GM06990 (cell line): ENCODE measurements at regions not wholly inside any gene's neighbourhood (a gene's known extent, or its start where the extent isn't known, plus 50 kb on each side); places are given as distances from the start of the nearest gene placed in this dataset.
"Not testable (repeated sequence)": the region's sequence is repeated elsewhere in the genome, so short reads cannot be mapped to it uniquely, and the experiment has no call there.

Experiments used
- DNase-seq: peaks from one replicate; pipeline ENCODE4 v3.0.0-alpha.2; 2011; ENCODE audit not compliant: insufficient read length; ENCODE audit errors: extremely low read depth
- H3K27me3 ChIP-seq: replicated peaks from 2 replicates; pipeline ENCODE4 v1.6.0; 2011; ENCODE audit warnings: low read length; ENCODE audit not compliant: control insufficient read depth, insufficient read depth
- H3K36me3 ChIP-seq: 2 replicates; pipeline ENCODE4 v1.5.1; 2011; ENCODE audit warnings: low read length; ENCODE audit not compliant: control insufficient read depth, insufficient read depth
- H3K4me3 ChIP-seq: replicated peaks from 2 replicates; pipeline ENCODE4 v1.5.1; 2011; ENCODE audit warnings: low read depth, mild to moderate bottlenecking, control low read depth, low read length
- TF ChIP-seq, protein P1 (sequence below): IDR thresholded peaks from 2 replicates; pipeline ENCODE4 v1.5.1; 2011; ENCODE audit warnings: low read length, control low read depth, mild to moderate bottlenecking, inconsistent platforms; ENCODE audit not compliant: insufficient read depth, poor library complexity, severe bottlenecking

DNA sequence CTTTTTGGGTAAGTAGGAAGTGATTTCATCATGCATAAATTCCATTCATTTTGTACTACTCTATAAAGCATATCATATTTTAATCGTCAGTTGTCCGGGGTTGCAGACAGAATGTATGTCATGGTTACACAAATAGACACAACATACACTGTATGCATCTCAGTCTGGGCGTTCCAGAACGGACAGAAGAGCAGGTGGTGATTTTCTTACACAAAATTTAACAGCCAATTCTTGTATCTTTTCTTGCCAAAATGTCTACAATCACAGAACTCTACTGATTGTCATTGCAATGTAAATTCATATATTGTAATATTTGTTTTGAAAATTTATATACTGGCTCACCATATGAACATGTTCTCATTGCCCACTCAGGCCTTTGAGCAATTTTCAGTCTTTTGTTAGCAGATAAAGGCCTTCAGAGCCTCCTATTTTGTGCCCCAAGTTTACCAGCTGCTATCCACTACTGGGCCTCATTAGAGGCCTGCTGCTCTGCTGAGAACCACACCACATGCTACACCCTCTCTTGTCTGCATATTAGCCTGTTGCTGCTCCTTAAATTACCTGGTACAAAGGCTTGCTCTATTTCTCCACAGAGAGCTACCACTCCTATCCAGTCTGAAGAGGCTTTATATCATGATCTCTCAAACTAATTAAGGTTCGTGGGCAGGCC, 61.5 kb downstream of the PRDM13 start:
- DNase-seq, result no peak

DNA sequence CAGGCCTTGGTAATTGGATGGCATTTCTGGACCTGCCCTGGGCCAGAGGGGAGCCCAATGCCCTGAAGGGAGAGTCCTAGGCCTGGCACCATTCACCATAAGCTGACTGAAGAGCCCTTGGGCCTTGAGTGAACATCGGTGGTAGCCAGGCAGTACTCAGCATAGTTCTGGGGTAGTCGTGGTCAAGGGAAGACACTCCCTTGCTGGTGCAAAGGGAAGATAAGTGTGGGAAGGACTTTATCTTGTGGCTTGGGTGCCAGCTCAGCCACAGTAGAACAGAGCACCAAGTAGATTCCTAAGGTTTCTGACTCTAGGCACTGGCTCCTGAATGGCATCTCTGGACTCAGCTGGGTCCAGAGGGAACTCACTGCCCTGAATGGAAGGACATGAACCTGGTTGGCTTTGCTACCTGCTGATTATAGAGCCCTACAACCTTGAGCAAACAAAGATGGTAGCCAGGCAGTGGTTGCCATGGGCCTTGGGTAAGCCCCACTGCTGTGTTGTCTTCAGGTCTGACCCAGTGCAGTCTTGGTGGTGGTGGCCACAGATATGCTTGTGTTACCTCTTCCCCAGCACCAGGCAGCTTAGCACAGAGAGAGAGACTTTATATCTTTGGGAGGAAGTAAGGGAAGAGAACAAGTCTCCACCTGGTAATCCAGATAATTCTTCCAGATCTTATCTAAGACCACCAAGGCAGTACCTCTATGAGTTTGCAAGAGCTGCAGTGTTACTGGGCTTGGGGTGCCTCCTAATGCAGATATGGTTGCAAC, 83.5 kb downstream of the PRDM13 start:
- Histone ChIP-seq H3K27me3 (no peaks in the 10 kb centered on the region), H3K36me3 (no peaks in the 10 kb centered on the region), H3K4me3 (no peak overlapping the region)
- TF ChIP-seq, protein P1, sequence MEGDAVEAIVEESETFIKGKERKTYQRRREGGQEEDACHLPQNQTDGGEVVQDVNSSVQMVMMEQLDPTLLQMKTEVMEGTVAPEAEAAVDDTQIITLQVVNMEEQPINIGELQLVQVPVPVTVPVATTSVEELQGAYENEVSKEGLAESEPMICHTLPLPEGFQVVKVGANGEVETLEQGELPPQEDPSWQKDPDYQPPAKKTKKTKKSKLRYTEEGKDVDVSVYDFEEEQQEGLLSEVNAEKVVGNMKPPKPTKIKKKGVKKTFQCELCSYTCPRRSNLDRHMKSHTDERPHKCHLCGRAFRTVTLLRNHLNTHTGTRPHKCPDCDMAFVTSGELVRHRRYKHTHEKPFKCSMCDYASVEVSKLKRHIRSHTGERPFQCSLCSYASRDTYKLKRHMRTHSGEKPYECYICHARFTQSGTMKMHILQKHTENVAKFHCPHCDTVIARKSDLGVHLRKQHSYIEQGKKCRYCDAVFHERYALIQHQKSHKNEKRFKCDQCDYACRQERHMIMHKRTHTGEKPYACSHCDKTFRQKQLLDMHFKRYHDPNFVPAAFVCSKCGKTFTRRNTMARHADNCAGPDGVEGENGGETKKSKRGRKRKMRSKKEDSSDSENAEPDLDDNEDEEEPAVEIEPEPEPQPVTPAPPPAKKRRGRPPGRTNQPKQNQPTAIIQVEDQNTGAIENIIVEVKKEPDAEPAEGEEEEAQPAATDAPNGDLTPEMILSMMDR, result no peak
- no peak for DNase-seq

More for the DNA sequence above, 61.5 kb downstream of the PRDM13 start:
- Histone ChIP-seq H3K4me3 (no peak overlapping the region), H3K27me3 (no peaks in the 10 kb centered on the region; the same call in 1 of the 2 replicates), H3K36me3 (no peaks in the 10 kb centered on the region)
- TF ChIP-seq, protein P1, result no peak

DNA sequence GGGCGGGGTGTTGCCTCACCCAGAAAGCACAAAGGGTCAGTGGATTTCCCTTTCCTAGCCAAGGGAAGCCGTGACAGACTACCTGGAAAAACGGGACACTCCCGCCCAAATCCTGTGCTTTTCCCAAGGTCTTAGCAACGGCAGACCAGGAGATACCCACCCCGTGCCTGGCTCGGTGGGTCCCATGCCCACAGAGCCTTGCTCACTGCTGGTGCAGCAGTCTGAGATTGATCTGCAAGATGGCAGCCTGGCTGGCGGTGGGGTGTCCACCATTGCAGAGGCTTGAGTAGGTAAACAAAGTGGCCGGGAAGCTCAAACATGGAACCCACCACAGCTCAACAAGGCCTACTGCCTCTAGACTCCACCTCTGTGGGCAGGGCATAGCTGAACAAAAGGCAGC, 95.7 kb downstream of the PRDM13 start:
- DNase-seq, H3K27me3 ChIP-seq, H3K4me3 ChIP-seq, H3K36me3 ChIP-seq: not testable (repeated sequence)

DNA sequence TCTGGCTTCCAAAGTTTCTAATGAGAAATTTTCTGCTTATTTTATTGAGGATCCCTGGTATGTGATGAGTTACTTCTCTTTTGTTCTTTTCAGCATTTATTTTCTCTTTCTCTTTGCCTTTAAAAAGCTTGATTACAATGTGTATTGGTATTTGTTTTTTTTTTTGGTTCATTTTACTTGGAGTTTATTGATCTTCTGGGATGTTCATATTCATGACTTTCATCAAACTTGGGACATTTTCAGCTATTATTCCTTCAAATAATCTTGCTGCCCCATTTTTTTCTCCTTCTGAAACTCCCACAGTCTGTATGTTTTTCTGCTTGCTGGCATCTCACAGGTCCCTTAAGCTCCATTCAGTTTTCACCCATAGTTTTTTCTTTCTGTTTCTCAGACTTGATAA, 102.4 kb downstream of the PRDM13 start:
- DNase-seq, result no peak
- H3K36me3 ChIP-seq, result no peaks in the 10 kb centered on the region
- H3K27me3 ChIP-seq, result no peaks in the 10 kb centered on the region
- no peak overlapping the region for H3K4me3 ChIP-seq
- TF ChIP-seq, protein P1, result no peak

DNA sequence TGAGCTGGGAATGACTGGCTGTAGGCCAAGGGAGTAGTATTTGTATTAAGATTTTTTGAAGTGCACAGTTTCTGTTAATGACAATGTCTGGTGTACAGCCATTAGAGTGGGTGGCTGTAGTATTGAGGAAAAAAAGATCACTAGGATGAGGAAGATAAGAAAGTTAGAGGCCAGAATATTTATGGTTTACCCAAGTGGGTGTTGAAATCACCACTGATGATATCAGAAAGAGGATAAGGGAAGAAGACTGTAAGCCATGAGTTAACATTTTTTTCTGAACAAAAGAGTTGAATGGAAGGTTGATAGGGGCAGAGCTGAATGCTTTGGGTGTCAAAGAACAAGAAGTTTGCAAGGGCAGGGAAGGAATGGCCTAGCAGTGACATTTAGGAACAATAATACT, 104.7 kb downstream of the PRDM13 start:
- H3K36me3 ChIP-seq, result no peaks in the 10 kb centered on the region
- no peaks in the 10 kb centered on the region for H3K27me3 ChIP-seq
- TF ChIP-seq, protein P1, result no peak
- no peak for DNase-seq
- H3K4me3 ChIP-seq, result no peak overlapping the region

DNA sequence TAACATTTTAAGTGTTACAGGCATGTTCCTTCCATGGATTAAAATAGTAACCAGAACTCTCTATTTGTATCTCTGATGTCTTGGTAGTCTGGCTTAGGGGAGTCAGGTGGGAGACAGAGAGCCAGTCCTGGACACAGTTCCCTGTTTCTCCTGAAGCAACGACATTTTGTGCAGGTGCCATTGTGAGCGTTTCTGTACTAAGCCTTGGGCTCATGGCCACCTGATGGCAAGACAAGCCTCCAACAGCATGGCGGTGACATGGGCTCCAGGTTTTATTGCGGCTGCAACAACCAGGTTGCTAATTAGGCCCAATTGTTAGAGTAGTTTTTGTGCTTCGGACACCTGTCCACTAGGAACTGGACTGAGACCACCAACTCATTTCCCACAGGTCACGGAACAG, 105.3 kb downstream of the PRDM13 start:
- TF ChIP-seq, protein P1, result no peak
- DNase-seq, result no peak
- Histone ChIP-seq H3K27me3 (no peaks in the 10 kb centered on the region), H3K4me3 (no peak overlapping the region), H3K36me3 (no peaks in the 10 kb centered on the region)
